K562 (cell line): ENCODE measurements at regions not wholly inside any gene's neighbourhood (a gene's known extent, or its start where the extent isn't known, plus 50 kb on each side); places are given as distances from the start of the nearest gene placed in this dataset.

Experiments
- CTCF ChIP-seq, 3 experiments: IDR thresholded peaks in 2 of 3; conservative IDR thresholded peaks in 1 of 3; 2 replicates each; pipeline ENCODE4 v1.5.1; 2011 to 2012; ENCODE audit warnings: low read length in 3 of 3, mild to moderate bottlenecking in 3 of 3, control low read depth in 2 of 3, improper control_type of control experiment in 1 of 3, inconsistent platforms in 1 of 3, low read depth in 1 of 3, mixed read lengths in 1 of 3, moderate library complexity in 1 of 3; ENCODE audit not compliant: insufficient read depth in 2 of 3
- GATA2 ChIP-seq: sonication (generic); formaldehyde crosslinking; IDR thresholded peaks from 2 replicates; pipeline ENCODE4 v1.4.0; 2020; ENCODE audit warnings: mild to moderate bottlenecking, missing genetic modification reagents
- HDAC3 ChIP-seq: fragments of 450-650 bp; IDR thresholded peaks from 2 replicates; pipeline ENCODE4 v1.6.1; 2018; ENCODE audit warnings: borderline replicate concordance, mild to moderate bottlenecking, moderate library complexity; ENCODE audit not compliant: partially characterized antibody
- REST ChIP-seq, 2 experiments: fragments of 450-650 bp; formaldehyde crosslinking in 1 of 2; IDR thresholded peaks; 2 replicates each; pipeline versions ENCODE4 v1.4.0 to v1.6.1; 2014 to 2020; ENCODE audit warnings: mild to moderate bottlenecking in 2 of 2, borderline replicate concordance in 1 of 2, low read depth in 1 of 2
- SAFB ChIP-seq: fragments of 200-400 bp; formaldehyde crosslinking; IDR thresholded peaks from 2 replicates; pipeline ENCODE4 v1.6.1; 2017; ENCODE audit warnings: low read depth, low read length, borderline replicate concordance
- WHSC1 ChIP-seq: IDR thresholded peaks from one replicate; pipeline ENCODE4 v1.6.1; 2012; ENCODE audit warnings: low read length, control low read depth, inconsistent platforms

GRCh38 chr10:8534891-8535290, 480.4 kb downstream of the GATA3 start:
- TF ChIP-seq GATA2 (CRISPR knock-in tag) (no peak), REST (IDR thresholded peaks at IDR 0.05; ENCODE audit: borderline replicate concordance) (no peak), REST (CRISPR knock-in tag; IDR thresholded peaks at IDR 0.05; ENCODE audit: low read depth) (no peak), CTCF (IDR thresholded peaks at IDR 0.05 in 2 of 3, conservative IDR thresholded peaks at IDR 0.05 in 1 of 3; ENCODE audit: insufficient read depth in 2 of 3, low read depth in 1 of 3, low read length in 3 of 3) (no peak), HDAC3 (no peak), SAFB (no peak), WHSC1 (no peak)
